ENCODE measurements at regions not wholly inside any gene's neighbourhood (a gene's known extent, or its start where the extent isn't known, plus 50 kb on each side); places are given as distances from the start of the nearest gene placed in this dataset.

GRCh38 chr2:216571178-216571908 lies 61.9 kb upstream of the IGFBP2 start:
- peaks cover 12% of the 10 kb centered on the region for H3K4me1 Mint-ChIP-seq
- DNase-seq (no peak), ATAC-seq (no peak)
- peaks cover 0 to 7% of the 10 kb centered on the region in 2 donors for H3K9me3 Mint-ChIP-seq
- peaks cover 10% of the 10 kb centered on the region for H3K27me3 Mint-ChIP-seq
- no peak overlapping the region for H3K4me3 Mint-ChIP-seq
- no peak overlapping the region for H3K27ac Mint-ChIP-seq

GRCh38 chr2:216571909-216572513 lies 61.2 kb upstream of the IGFBP2 start:
- no peak overlapping the region for H3K27ac Mint-ChIP-seq
- H3K9me3 Mint-ChIP-seq, result peaks cover 0 to 7% of the 10 kb centered on the region in 2 donors
- DNase-seq (no peak), ATAC-seq (peak; percentile 54)
- peaks cover 10% of the 10 kb centered on the region for H3K27me3 Mint-ChIP-seq
- peaks cover 18% of the 10 kb centered on the region for H3K4me1 Mint-ChIP-seq
- no peak overlapping the region for H3K4me3 Mint-ChIP-seq

GRCh38 chr2:216572582-216573578 lies 60.3 kb upstream of the IGFBP2 start:
- H3K9me3 Mint-ChIP-seq, result peaks cover 0 to 7% of the 10 kb centered on the region in 2 donors
- H3K4me1 Mint-ChIP-seq, result peaks cover 25% of the 10 kb centered on the region
- no peak overlapping the region for H3K27ac Mint-ChIP-seq
- ATAC-seq (no peak), DNase-seq (no peak)
- peaks cover 10% of the 10 kb centered on the region for H3K27me3 Mint-ChIP-seq
- no peak overlapping the region for H3K4me3 Mint-ChIP-seq

- ATAC-seq (no peak), DNase-seq (no peak)
- peaks cover 25% of the 10 kb centered on the region for H3K4me1 Mint-ChIP-seq
- peaks cover 6% of the 10 kb centered on the region for H3K27me3 Mint-ChIP-seq
- no peak overlapping the region for H3K27ac Mint-ChIP-seq
- H3K9me3 Mint-ChIP-seq, result peaks cover 0 to 7% of the 10 kb centered on the region in 2 donors
- H3K4me3 Mint-ChIP-seq, result no peak overlapping the region
Observed at GRCh38 chr2:216574046-216574445, 59.2 kb upstream of the IGFBP2 start.

- Mint-ChIP-seq H3K4me1 (peaks cover 25% of the 10 kb centered on the region), H3K9me3 (peaks cover 0 to 7% of the 10 kb centered on the region in 2 donors), H3K4me3 (no peak overlapping the region), H3K27me3 (peaks cover under 1% of the 10 kb centered on the region), H3K27ac (no peak overlapping the region)
- DNase-seq (no peak), ATAC-seq (no peak)
Observed at GRCh38 chr2:216574586-216574985, 58.6 kb upstream of the IGFBP2 start.

GRCh38 chr2:216575465-216575864 lies 57.8 kb upstream of the IGFBP2 start:
- H3K27ac Mint-ChIP-seq, result no peak overlapping the region
- no peak for DNase-seq
- peaks cover 25% of the 10 kb centered on the region for H3K4me1 Mint-ChIP-seq
- H3K9me3 Mint-ChIP-seq, result peaks cover 0 to 7% of the 10 kb centered on the region in 2 donors
- no peak overlapping the region for H3K4me3 Mint-ChIP-seq
- no peaks in the 10 kb centered on the region for H3K27me3 Mint-ChIP-seq
- ATAC-seq, result no peak

- Mint-ChIP-seq H3K9me3 (peaks cover 0 to under 1% of the 10 kb centered on the region in 2 donors), H3K27me3 (no peaks in the 10 kb centered on the region), H3K4me3 (no peak overlapping the region), H3K4me1 (peaks cover 25% of the 10 kb centered on the region), H3K27ac (no peak overlapping the region)
- ATAC-seq, result no peak
- DNase-seq, result no peak
Observed at GRCh38 chr2:216576616-216577015, 56.6 kb upstream of the IGFBP2 start.

- ATAC-seq (no peak), DNase-seq (no peak)
- H3K27me3 Mint-ChIP-seq, result peaks cover 13% of the 10 kb centered on the region
- no peak overlapping the region for H3K4me3 Mint-ChIP-seq
- H3K9me3 Mint-ChIP-seq, result no peaks in the 10 kb centered on the region
- H3K4me1 Mint-ChIP-seq, result peaks cover 20% of the 10 kb centered on the region
- no peak overlapping the region for H3K27ac Mint-ChIP-seq
Observed at GRCh38 chr2:216578325-216578724, 54.9 kb upstream of the IGFBP2 start.

- H3K27me3 Mint-ChIP-seq, result peaks cover 26% of the 10 kb centered on the region
- ATAC-seq (no peak), DNase-seq (no peak)
- no peak overlapping the region for H3K4me3 Mint-ChIP-seq
- no peaks in the 10 kb centered on the region for H3K9me3 Mint-ChIP-seq
- no peak overlapping the region for H3K27ac Mint-ChIP-seq
- H3K4me1 Mint-ChIP-seq, result no peaks in the 10 kb centered on the region
Observed at GRCh38 chr2:216583147-216583546, 50.1 kb upstream of the IGFBP2 start.

Measured in stimulated activated naive CD8-positive, alpha-beta T cell treated with anti-CD3 and anti-CD28 coated beads, Interleukin-15, amount 100 ng/mL, for 72 hours (primary cell).